ENCODE measurements at regions not wholly inside any gene's neighbourhood (a gene's known extent, or its start where the extent isn't known, plus 50 kb on each side); places are given as distances from the start of the nearest gene placed in this dataset.

GRCh38 chr5:74179701-74180100 is 460.8 kb downstream of the ENC1 start:
- H3K9me3 Mint-ChIP-seq, result no peaks in the 10 kb centered on the region
- no peak for DNase-seq (ENCODE audit: extremely low spot score, unreplicated experiment)
- H3K4me1 Mint-ChIP-seq (ENCODE audit: unreplicated experiment), result peaks cover 36% of the 10 kb centered on the region
- H3K27ac Mint-ChIP-seq, result no peak overlapping the region
- TF ChIP-seq CTCF (conservative IDR thresholded peaks at IDR 0.05), result no peak
- no peak overlapping the region for H3K4me3 Mint-ChIP-seq
- no peaks in the 10 kb centered on the region for H3K27me3 Mint-ChIP-seq
- H3K36me3 Mint-ChIP-seq, result no peaks in the 10 kb centered on the region

- Mint-ChIP-seq H3K4me1 (ENCODE audit: unreplicated experiment) (peaks cover 36% of the 10 kb centered on the region), H3K36me3 (no peaks in the 10 kb centered on the region), H3K27me3 (no peaks in the 10 kb centered on the region), H3K9me3 (no peaks in the 10 kb centered on the region), H3K27ac (peak overlapping the region; percentile 29), H3K4me3 (no peak overlapping the region)
- DNase-seq (ENCODE audit: extremely low spot score, unreplicated experiment), result no peak
- no peak for TF ChIP-seq CTCF (conservative IDR thresholded peaks at IDR 0.05)
Observed at GRCh38 chr5:74179179-74179578, 461.3 kb downstream of the ENC1 start.

GRCh38 chr5:74177961-74178360 is 462.6 kb downstream of the ENC1 start:
- DNase-seq (ENCODE audit: extremely low spot score, unreplicated experiment), result no peak
- Mint-ChIP-seq H3K36me3 (no peaks in the 10 kb centered on the region), H3K9me3 (no peaks in the 10 kb centered on the region), H3K27ac (no peak overlapping the region), H3K27me3 (no peaks in the 10 kb centered on the region), H3K4me1 (ENCODE audit: unreplicated experiment) (peaks cover 46% of the 10 kb centered on the region), H3K4me3 (no peak overlapping the region)
- no peak for TF ChIP-seq CTCF (conservative IDR thresholded peaks at IDR 0.05)

- Mint-ChIP-seq H3K4me1 (ENCODE audit: unreplicated experiment) (peaks cover 28% of the 10 kb centered on the region), H3K27ac (no peak overlapping the region), H3K36me3 (no peaks in the 10 kb centered on the region), H3K9me3 (no peaks in the 10 kb centered on the region), H3K4me3 (no peak overlapping the region), H3K27me3 (no peaks in the 10 kb centered on the region)
- TF ChIP-seq CTCF (conservative IDR thresholded peaks at IDR 0.05), result no peak
- no peak for DNase-seq (ENCODE audit: extremely low spot score, unreplicated experiment)
Observed at GRCh38 chr5:74174366-74174765, 466.2 kb downstream of the ENC1 start.

- Mint-ChIP-seq H3K36me3 (no peaks in the 10 kb centered on the region), H3K4me1 (ENCODE audit: unreplicated experiment) (peaks cover 21% of the 10 kb centered on the region), H3K4me3 (no peak overlapping the region), H3K27me3 (no peaks in the 10 kb centered on the region), H3K27ac (no peak overlapping the region), H3K9me3 (no peaks in the 10 kb centered on the region)
- DNase-seq (ENCODE audit: extremely low spot score, unreplicated experiment), result no peak
- TF ChIP-seq CTCF (conservative IDR thresholded peaks at IDR 0.05), result no peak
Observed at GRCh38 chr5:74173665-74174064, 466.9 kb downstream of the ENC1 start.

- TF ChIP-seq CTCF (conservative IDR thresholded peaks at IDR 0.05), result no peak
- H3K4me3 Mint-ChIP-seq, result no peak overlapping the region
- peaks cover 18% of the 10 kb centered on the region for H3K4me1 Mint-ChIP-seq (ENCODE audit: unreplicated experiment)
- H3K27me3 Mint-ChIP-seq, result no peaks in the 10 kb centered on the region
- no peaks in the 10 kb centered on the region for H3K36me3 Mint-ChIP-seq
- no peak overlapping the region for H3K27ac Mint-ChIP-seq
- no peak for DNase-seq (ENCODE audit: extremely low spot score, unreplicated experiment)
- H3K9me3 Mint-ChIP-seq, result no peaks in the 10 kb centered on the region
Observed at GRCh38 chr5:74173241-74173640, 467.3 kb downstream of the ENC1 start.

All from type B pancreatic cell (in vitro differentiated cells).